ENCODE measurements at regions not wholly inside any gene's neighbourhood (a gene's known extent, or its start where the extent isn't known, plus 50 kb on each side); places are given as distances from the start of the nearest gene placed in this dataset.
"Not testable (repeated sequence)": the region's sequence is repeated elsewhere in the genome, so short reads cannot be mapped to it uniquely, and the experiment has no call there.

DNA sequence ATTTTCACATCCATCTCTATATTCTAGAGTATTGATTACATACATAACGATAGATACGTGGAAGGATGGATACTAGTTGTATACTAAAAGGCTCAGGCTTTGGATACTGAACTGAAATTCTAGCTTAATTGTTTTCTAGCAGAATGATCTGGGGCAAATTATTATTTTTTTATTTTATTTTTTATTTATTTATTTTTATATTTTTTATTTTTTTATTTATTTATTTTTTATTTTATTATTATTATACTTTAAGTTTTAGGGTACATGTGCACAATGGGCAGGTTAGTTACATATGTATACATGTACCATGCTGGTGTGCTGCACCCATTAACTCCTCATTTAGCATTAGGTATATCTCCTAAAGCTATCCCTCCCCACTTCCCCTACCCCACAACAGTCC is 432.6 kb upstream of the GRM7 start:
- DNase-seq (ENCODE audit: low spot score), result not testable (repeated sequence)

- DNase-seq (ENCODE audit: low spot score), result no peak
Observed at GRCh38 chr3:6435951-6436350, 425.0 kb upstream of the GRM7 start.

- DNase-seq (ENCODE audit: low spot score), result no peak
Observed at GRCh38 chr3:6437631-6438030, 423.3 kb upstream of the GRM7 start.

DNA sequence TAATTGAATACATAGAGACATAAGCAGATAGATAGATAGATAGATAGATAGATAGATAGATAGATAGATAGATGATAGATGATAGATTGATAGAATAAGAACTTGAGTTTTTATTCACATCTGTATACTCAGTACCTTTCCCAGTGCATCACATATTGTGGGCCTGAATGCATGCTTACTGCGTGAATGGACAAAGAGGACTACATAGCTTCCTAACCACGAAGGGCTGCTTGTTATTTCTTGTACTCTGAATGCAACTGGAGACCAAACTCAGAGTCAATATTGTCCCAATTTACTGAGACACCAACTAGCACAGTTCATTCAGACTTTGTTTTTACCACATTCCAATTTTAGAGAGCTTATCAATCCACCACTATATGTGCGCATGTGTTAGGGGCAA is 422.9 kb upstream of the GRM7 start:
- no peak for DNase-seq (ENCODE audit: low spot score)

DNA sequence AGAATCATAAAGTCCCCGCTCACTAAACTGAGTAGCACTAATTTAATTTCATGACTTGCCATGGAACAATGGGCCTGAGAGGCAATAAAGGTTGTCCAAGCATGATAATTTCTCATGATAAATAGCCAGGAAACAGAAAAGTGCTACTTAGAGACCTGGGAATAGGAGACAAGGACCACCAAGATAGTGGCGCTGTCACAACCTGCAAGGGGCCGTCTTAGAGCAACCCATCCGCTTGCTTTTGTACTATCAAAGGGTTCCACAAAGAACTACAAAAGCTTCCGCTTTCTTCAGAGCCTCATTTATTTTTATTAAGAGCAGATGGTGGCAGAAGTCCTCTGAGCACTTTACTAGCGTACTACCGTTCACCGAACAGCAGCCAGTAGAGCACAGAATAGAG is 421.7 kb upstream of the GRM7 start:
- no peak for DNase-seq (ENCODE audit: low spot score)

DNA sequence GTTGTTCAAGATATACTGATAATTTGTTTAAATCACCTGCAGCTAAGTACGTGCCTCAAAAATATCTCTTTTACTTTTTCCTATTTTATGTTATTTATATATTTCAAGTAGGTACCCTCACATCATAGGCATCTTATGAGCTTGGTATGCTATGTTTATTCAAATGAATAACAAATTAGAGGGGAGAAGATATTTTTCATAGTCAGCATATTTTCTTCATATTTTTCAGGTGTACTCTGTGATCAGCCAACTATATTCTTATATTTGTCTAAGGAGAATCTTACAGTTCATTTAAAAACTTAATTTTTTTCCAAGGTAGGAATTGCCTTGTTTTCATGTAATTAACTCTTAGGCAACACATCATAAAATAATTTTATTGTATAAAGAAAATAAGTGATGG is 421.1 kb upstream of the GRM7 start:
- no peak for DNase-seq (ENCODE audit: low spot score)

- DNase-seq (ENCODE audit: low spot score), result no peak
Observed at GRCh38 chr3:6444888-6445658, 415.8 kb upstream of the GRM7 start.

- DNase-seq (ENCODE audit: low spot score), result no peak
Observed at GRCh38 chr3:6447166-6447801, 413.6 kb upstream of the GRM7 start.

GRCh38 chr3:6448011-6448410 is 412.9 kb upstream of the GRM7 start:
- DNase-seq (ENCODE audit: low spot score), result no peak

DNA sequence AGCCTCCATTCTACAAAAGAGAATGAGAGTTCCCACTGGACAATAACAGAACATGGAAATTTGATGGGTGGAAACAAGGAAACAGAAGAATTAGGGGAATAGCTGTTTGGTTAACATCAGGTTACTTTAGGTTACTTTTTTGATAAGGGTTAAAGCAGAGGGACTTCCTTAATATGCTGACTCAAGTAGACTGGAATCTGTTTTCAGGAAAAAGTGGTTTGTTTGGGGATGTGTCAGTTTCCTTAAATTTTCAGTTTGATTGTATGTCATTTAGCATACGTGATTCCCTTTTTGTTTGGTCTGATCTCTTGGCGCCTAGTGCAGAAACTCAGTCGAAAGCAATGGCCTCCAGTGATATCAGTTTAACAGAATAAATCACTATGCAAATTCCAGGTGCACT is 411.8 kb upstream of the GRM7 start:
- DNase-seq (ENCODE audit: low spot score), result peak; percentile 22

DNA sequence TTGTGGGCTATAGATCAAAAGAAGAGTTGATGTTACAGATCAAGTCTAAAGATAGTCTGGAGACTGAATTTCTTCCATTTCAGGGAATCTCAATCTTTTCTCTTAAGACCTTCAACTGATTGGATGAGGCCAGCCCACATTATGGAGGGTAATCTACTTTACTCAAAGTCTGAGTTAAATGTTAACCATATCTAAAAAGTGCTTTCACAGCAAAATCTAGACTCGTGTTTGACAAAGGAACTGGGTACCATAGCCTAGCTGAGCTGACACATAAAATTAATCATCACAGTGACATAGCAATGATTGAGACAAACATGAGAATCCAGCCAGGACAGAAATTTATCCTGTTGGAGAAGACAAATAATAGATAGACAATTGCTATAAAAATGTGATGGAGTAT is 407.9 kb upstream of the GRM7 start:
- DNase-seq (ENCODE audit: low spot score), result no peak

- no peak for DNase-seq (ENCODE audit: low spot score)
Observed at GRCh38 chr3:6455031-6455430, 405.9 kb upstream of the GRM7 start.

DNA sequence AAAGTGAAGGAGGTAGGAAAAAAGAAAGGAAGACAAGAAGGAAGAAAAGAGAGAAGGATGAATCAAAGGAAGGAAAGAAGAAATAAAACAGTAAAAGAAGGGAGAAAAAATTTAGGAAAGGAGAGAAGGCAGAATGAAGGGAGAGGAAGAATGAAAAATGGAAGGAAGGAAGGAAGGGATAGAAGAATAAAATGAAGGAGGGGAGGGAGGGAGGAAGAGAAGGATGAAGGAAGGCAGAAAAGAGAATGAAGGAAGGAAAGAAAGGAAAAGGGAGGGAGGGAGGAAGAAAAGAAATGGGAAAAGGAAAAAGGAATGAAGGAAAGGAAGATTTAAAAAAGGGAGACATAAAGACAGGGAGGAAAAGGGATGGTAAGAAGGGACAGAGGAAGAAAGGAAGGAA is 393.7 kb upstream of the GRM7 start:
- no peak for DNase-seq (ENCODE audit: low spot score)

DNA sequence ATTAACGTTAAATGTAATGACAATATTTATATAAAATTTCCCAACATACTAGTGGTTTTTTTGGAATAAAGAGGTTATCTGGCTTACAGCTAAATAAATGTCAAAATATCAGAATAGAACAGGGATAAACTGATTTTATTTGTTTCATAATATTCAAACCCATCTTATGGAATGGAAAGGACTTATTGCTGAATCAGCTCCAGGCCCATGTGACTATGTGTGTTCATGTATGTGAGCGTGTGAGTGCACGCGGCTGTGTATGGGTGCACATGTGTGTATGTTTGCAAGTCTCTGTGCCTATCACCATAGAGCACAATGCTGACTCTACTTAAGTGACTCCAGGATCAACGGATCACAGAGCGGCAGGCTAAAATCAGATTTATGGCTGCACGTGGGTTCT is 392.3 kb upstream of the GRM7 start:
- DNase-seq (ENCODE audit: low spot score), result no peak

GRCh38 chr3:6471744-6472143 is 389.2 kb upstream of the GRM7 start:
- no peak for DNase-seq (ENCODE audit: low spot score)

DNA sequence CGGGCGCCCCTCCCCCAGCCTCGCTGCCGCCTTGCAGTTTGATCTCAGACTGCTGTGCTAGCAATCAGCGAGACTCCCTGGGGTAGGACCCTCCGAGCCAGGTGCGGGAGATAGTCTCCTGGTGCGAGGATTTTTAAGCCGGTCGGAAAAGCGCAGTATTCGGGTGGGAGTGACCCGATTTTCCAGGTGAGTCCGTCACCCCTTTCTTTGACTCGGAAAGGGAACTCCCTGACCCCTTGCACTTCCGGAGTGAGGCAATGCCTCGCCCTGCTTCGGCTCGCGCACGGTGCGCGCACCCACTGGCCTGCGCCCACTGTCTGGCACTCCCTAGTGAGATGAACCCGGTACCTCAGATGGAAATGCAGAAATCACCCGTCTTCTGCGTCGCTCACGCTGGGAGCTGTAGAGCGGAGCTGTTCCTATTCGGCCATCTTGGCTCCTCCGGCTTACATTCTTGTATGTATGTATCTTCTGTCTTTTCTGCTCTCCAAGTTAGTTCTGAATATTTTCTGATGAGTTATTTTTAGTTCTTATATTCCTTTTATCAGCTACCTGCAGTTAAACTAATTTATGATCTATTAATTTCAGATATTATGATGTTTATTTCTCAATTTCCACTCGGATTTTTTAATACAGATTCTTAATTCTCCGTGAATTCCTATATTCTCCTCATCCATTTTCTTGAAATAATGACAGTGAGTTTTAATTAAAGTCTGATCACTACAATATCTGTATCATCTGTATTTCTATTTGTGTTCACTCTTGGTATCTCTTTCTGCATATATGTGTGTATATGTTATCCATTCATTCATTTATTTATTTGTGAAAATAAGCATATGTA is 370.2 kb upstream of the GRM7 start:
- not testable (repeated sequence) for DNase-seq (ENCODE audit: low spot score)

DNA sequence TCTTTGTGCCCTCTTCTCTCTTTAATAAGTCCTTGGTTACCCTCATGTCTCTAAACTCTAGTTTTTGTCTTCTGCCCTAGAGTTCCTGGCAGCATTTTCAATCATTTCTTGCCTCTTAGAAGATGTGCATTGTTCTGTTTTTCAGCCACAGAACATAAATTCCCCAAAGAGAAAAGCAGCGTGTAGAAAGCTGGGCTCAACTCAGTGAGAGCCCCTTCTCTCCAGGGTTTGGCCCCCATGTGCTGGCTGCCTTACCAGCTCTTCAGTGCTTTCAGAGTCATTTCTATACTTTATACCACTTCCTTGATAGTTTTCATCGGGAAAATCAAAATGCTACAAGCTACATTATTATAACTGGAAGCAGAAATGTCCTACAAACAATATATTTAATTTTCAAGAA is 369.1 kb upstream of the GRM7 start:
- no peak for DNase-seq (ENCODE audit: low spot score)

DNA sequence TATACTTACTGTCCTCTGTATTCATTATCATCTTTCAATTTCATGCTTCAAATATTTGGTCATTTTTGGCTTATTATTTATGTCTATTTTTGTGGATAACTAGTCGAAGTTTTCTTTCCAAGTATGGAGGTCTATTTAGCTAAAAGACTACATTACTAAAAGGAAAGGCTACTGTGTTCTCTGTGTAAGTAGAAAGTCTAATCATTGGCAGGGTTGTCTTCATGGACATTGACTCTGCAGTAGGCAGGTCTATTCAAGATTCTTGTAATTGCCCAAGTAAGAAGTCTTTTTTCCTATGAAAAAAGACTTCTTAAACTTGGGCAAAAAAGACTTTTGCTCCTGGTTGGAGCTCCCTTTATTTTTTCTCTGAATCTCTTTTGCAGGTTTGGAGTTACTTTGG is 368.6 kb upstream of the GRM7 start:
- no peak for DNase-seq (ENCODE audit: low spot score)

DNA sequence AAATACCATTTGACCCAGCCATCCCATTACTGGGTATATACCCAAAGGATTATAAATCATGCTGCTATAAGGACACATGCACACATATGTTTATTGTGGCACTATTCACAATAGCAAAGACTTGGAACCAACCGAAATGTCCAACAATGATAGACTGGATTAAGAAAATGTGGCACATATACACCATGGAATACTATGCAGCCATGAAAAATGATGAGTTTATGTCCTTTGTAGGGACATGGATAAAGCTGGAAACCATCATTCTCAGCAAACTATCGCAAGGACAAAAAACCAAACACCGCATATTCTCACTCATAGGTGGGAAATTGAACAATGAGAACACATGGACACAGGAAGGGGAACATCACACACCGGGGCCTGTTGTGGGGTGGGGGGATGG is 362.0 kb upstream of the GRM7 start:
- DNase-seq (ENCODE audit: low spot score), result not testable (repeated sequence)

DNA sequence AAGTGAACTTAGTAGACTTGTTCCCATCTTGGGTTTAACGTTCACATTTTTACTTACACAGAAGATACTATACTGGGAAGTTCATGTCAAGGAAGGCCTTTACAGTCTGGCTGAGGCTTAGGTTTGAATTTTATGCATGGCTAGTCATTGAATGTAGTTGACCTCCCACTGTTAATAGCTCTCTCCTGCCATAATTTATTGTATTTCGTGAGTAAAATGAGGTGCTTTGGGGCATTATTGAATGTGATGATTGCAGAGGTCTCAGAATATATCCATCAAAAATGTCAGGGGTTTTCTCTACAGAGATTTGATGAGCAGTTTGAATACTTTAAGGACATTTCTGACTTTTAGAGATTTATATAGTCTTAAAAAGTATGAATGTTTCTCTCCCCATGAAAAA is 356.6 kb upstream of the GRM7 start:
- DNase-seq (ENCODE audit: low spot score), result no peak

- DNase-seq (ENCODE audit: low spot score), result no peak
Observed at GRCh38 chr3:6504834-6505233, 356.1 kb upstream of the GRM7 start.

DNA sequence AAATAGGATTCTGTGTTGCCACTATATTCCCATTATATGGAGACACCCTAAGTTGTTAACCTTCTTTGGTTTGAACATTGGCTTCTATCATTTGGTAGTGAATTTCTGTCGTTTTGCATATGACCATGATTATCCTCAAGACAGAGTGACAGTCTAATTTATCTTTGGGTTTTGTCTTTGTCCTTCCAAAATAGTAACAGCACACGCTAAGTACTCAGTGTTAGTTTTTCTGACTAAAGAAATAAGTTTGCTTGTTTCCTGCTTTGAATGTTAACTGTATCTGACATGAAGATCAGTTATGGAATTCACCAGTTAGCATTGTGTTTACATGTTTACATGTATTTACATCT is 352.5 kb upstream of the GRM7 start:
- DNase-seq (ENCODE audit: low spot score), result no peak

GRCh38 chr3:6509576-6509975 is 351.3 kb upstream of the GRM7 start:
- no peak for DNase-seq (ENCODE audit: low spot score)
